Adrenal gland (tissue), 5 donors: ENCODE measurements at regions not wholly inside any gene's neighbourhood (a gene's known extent, or its start where the extent isn't known, plus 50 kb on each side); places are given as distances from the start of the nearest gene placed in this dataset.
"Not testable (repeated sequence)": the region's sequence is repeated elsewhere in the genome, so short reads cannot be mapped to it uniquely, and the experiment has no call there.

ENCODE experiments used
- CTCF ChIP-seq, 6 experiments: fragments of 450-650 bp in 4 of 6; fragments of 200-600 bp in 2 of 6; sonication (generic) in 1 of 6; IDR thresholded peaks; 1 replicate in 5 of 6; 2 replicates in 1 of 6; pipeline versions ENCODE4 v1.5.1 to v1.8.0; 2016 to 2021; ENCODE audit warnings: antibody characterized with exemption in 6 of 6, mild to moderate bottlenecking in 2 of 6, moderate library complexity in 1 of 6
- POLR2A ChIP-seq, 2 donors: fragments of 450-650 bp; IDR thresholded peaks; one replicate each; pipeline ENCODE4 v1.6.1; 2017; ENCODE audit warnings: antibody characterized with exemption in 2 of 2, mild to moderate bottlenecking in 2 of 2, moderate library complexity in 1 of 2
- donor health status: DM: no; HTN: no; CAD: no.

- not testable (repeated sequence) for TF ChIP-seq POLR2A, CTCF (IDR thresholded peaks at IDR 0.05)
Observed at GRCh38 chr22:23436354-23437106, 143.6 kb downstream of the IGLL1 start.
